Cardiac fibroblast (primary cell): ENCODE measurements at regions not wholly inside any gene's neighbourhood (a gene's known extent, or its start where the extent isn't known, plus 50 kb on each side); places are given as distances from the start of the nearest gene placed in this dataset.

Source experiments
- DNase-seq, 2 donors: peaks; one replicate each; pipeline versions ENCODE4 v3.0.0 to v3.0.0-alpha.2; 2010; ENCODE audit warnings: low read depth in 2 of 2
- H3K4me3 ChIP-seq, 2 donors: replicated peaks in 1 of 2; 1 replicate in 1 of 2; 2 replicates in 1 of 2; pipeline ENCODE4 v1.5.1; 2011; ENCODE audit warnings: low read depth in 2 of 2, low read length in 2 of 2, mild to moderate bottlenecking in 2 of 2, moderate library complexity in 1 of 2
- CTCF ChIP-seq: IDR thresholded peaks from one replicate; pipeline ENCODE4 v1.5.1; 2011; ENCODE audit warnings: low read depth, mild to moderate bottlenecking, low read length, inconsistent platforms

GRCh38 chr6:131381052-131381708 is 191.8 kb upstream of the ARG1 start:
- no peak for DNase-seq
- no peak overlapping the region for H3K4me3 ChIP-seq
- TF ChIP-seq CTCF: no peak

- DNase-seq: peak in 1 of 2 donors; percentile 10
- TF ChIP-seq CTCF: no peak
- H3K4me3 ChIP-seq: no peak overlapping the region
Measured at GRCh38 chr6:131381709-131382093, 191.3 kb upstream of the ARG1 start.

- no peak for TF ChIP-seq CTCF
- no peak overlapping the region for H3K4me3 ChIP-seq
- no peak for DNase-seq
Measured at GRCh38 chr6:131382631-131383030, 190.4 kb upstream of the ARG1 start.

- DNase-seq: peak in 1 of 2 donors; percentile 5
- no peak overlapping the region for H3K4me3 ChIP-seq
- no peak for TF ChIP-seq CTCF
Measured at GRCh38 chr6:131383421-131384411, 189.3 kb upstream of the ARG1 start.

- no peak for TF ChIP-seq CTCF
- no peak for DNase-seq
- no peak overlapping the region for H3K4me3 ChIP-seq
Measured at GRCh38 chr6:131387562-131388447, 185.2 kb upstream of the ARG1 start.

GRCh38 chr6:131390322-131390721 is 182.7 kb upstream of the ARG1 start:
- no peak for TF ChIP-seq CTCF
- DNase-seq: no peak
- no peak overlapping the region for H3K4me3 ChIP-seq
